Thoracic aorta (tissue), 2 donors: ENCODE measurements at regions not wholly inside any gene's neighbourhood (a gene's known extent, or its start where the extent isn't known, plus 50 kb on each side); places are given as distances from the start of the nearest gene placed in this dataset.

ENCODE experiments used
- ATAC-seq: fragments of 150-250 bp; one replicate; pipeline ENCODE4 v1.8.0; 2017; ENCODE audit warnings: low read depth; ENCODE audit not compliant: insufficient number of reproducible peaks, low FRiP score
- DNase-seq: peaks from one replicate; pipeline ENCODE4 v3.0.0-alpha.2; 2020; ENCODE audit warnings: low spot score
- H3K27ac ChIP-seq, 2 donors: fragments of 200-600 bp; sonication (generic); 1 replicate in 1 of 2; 2 replicates in 1 of 2; pipeline ENCODE4 v1.5.1; 2016; ENCODE audit warnings: mild to moderate bottlenecking in 2 of 2, moderate library complexity in 2 of 2
- H3K27me3 ChIP-seq: fragments of 200-600 bp; sonication (generic); replicated peaks from 2 replicates; pipeline ENCODE4 v1.6.0; 2016; ENCODE audit warnings: mild to moderate bottlenecking; ENCODE audit not compliant: insufficient read depth
- H3K36me3 ChIP-seq: fragments of 200-600 bp; sonication (generic); one replicate; pipeline ENCODE4 v1.5.1; 2016
- H3K4me1 ChIP-seq, 2 donors: fragments of 200-600 bp; sonication (generic); 1 replicate in 1 of 2; 2 replicates in 1 of 2; pipeline versions ENCODE4 v1.5.1 to v1.6.0; 2016; ENCODE audit warnings: low read depth in 2 of 2, mild to moderate bottlenecking in 1 of 2; ENCODE audit not compliant: control insufficient read depth in 1 of 2
- H3K4me3 ChIP-seq: fragments of 200-600 bp; sonication (generic); 2 replicates; pipeline ENCODE4 v1.5.1; 2016; ENCODE audit warnings: mild to moderate bottlenecking
- H3K9me3 ChIP-seq: fragments of 200-600 bp; sonication (generic); 2 replicates; pipeline ENCODE4 v1.5.1; 2016
- TF ChIP-seq, protein P1 (sequence below): fragments of 200-600 bp; sonication (generic); IDR thresholded peaks from one replicate; pipeline ENCODE4 v1.5.1; 2019; ENCODE audit warnings: antibody characterized with exemption

DNA sequence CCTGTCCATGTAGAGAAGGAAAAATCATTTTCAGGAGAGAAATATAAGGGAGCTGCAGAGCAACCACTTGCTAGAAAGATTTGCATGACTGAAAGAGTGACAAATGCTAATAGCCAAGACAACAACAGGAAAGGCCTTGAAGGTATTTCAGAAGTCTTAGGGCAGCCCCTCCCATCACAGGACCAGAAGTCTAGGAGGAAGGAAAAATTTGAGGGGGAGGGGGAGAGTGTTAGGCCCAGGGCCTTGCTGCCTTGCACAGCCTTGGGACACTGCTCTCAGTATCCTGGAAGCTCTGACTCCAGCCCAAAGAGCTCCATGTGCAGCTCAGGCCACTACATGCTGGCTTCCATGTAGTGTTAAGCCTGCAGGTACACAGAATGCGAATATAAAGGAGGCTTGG is 266.9 kb downstream of the GLI2 start:
- no peak overlapping the region for H3K27ac ChIP-seq
- H3K4me3 ChIP-seq, result no peak overlapping the region
- H3K4me1 ChIP-seq, result no peaks in the 10 kb centered on the region
- H3K36me3 ChIP-seq, result no peaks in the 10 kb centered on the region
- DNase-seq, result no peak
- no peak for ATAC-seq
- no peaks in the 10 kb centered on the region for H3K27me3 ChIP-seq
- TF ChIP-seq, protein P1, sequence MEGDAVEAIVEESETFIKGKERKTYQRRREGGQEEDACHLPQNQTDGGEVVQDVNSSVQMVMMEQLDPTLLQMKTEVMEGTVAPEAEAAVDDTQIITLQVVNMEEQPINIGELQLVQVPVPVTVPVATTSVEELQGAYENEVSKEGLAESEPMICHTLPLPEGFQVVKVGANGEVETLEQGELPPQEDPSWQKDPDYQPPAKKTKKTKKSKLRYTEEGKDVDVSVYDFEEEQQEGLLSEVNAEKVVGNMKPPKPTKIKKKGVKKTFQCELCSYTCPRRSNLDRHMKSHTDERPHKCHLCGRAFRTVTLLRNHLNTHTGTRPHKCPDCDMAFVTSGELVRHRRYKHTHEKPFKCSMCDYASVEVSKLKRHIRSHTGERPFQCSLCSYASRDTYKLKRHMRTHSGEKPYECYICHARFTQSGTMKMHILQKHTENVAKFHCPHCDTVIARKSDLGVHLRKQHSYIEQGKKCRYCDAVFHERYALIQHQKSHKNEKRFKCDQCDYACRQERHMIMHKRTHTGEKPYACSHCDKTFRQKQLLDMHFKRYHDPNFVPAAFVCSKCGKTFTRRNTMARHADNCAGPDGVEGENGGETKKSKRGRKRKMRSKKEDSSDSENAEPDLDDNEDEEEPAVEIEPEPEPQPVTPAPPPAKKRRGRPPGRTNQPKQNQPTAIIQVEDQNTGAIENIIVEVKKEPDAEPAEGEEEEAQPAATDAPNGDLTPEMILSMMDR, result no peak
- H3K9me3 ChIP-seq, result no peaks in the 10 kb centered on the region

DNA sequence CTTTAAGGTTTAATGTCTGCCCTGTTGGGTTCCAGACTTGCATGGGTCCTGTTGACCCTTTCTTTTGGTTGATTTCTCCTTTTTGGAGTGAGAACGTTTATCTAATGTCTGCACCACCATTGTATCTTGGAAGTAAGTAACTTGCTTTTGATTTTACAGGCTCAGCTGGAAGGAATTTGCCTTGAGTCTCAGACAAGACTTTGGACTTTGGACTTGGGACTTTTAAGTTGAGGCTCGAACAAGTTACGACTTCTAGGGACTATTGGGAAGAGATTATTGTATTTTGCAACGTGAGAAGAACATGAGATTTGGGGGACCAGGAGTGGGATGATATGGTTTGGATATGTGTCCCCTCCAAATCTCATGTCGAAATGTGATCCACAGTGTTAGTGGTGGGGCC is 267.7 kb downstream of the GLI2 start:
- H3K4me1 ChIP-seq, result no peaks in the 10 kb centered on the region
- no peak for ATAC-seq
- no peaks in the 10 kb centered on the region for H3K36me3 ChIP-seq
- TF ChIP-seq, protein P1, result no peak
- H3K4me3 ChIP-seq, result no peak overlapping the region
- no peaks in the 10 kb centered on the region for H3K9me3 ChIP-seq
- no peak overlapping the region for H3K27ac ChIP-seq
- H3K27me3 ChIP-seq, result no peaks in the 10 kb centered on the region
- DNase-seq, result no peak

DNA sequence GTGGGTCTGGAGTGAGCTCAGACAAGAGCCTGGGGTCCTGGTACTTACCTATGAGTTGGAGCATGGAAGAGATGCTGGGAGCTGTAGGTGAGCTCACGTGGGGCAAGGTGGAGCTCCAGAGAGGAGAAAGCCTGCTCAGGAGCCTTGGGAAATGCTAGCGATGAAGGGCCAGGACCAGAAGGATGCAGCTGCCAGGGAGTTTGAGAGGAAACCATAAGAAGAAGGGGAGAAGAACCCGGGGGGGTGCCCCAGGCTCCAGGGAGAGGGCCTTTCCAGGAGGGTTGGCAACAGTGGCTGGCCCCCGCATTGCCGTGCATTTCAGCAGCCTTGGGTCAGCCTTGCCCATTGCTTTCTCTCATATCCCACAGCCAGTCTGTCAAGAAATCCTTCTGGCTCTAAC is 268.7 kb downstream of the GLI2 start:
- no peak for DNase-seq
- H3K9me3 ChIP-seq, result no peaks in the 10 kb centered on the region

DNA sequence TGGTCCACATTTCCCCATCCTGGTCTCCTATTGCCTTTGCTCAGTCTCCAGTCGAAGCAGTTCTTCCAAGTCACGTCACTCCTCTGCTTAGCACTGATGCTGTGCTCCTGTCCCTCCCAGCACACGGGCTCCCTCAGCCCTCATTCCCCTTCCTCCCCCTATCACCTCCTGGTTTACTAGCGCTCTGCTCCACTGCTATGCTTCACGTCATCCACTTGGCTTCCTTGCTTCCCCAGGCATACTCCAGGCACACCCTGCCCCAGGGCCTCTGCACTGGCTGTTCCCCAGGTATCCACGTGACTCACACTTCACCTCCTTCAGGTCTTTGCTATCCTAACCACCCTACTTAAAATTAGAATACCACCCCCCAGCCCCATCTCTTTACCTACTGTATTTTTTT is 269.3 kb downstream of the GLI2 start:
- Histone ChIP-seq H3K27ac (no peak overlapping the region), H3K4me3 (no peak overlapping the region), H3K36me3 (no peaks in the 10 kb centered on the region), H3K9me3 (no peaks in the 10 kb centered on the region), H3K27me3 (no peaks in the 10 kb centered on the region), H3K4me1 (no peaks in the 10 kb centered on the region)
- ATAC-seq (no peak), DNase-seq (no peak)
- TF ChIP-seq, protein P1, result no peak

More for the DNA sequence above, 268.7 kb downstream of the GLI2 start:
- Histone ChIP-seq H3K27ac (no peak overlapping the region), H3K4me1 (no peaks in the 10 kb centered on the region), H3K36me3 (no peaks in the 10 kb centered on the region), H3K27me3 (no peaks in the 10 kb centered on the region), H3K4me3 (no peak overlapping the region)
- ATAC-seq, result no peak
- TF ChIP-seq, protein P1, result no peak

DNA sequence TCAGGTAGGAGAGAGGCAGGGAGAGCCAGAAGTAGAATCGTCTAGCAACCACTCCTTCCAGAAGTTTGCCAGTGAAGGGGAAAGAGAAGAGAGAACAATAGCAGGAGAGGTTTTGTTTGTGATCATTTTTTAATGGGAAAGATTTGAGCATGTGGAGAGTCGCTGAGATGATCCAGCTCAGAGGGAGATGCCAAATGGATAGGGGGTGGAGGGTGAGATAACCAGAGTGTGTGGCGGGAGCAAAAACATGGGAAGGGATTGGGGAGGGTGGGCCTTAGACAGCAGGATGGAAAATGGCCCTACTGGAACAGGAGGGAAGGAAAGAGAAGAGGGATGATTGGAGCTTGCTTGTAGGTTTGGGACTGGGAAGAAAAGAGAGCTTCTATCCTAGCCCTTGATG is 269.8 kb downstream of the GLI2 start:
- TF ChIP-seq, protein P1, result no peak
- DNase-seq (no peak), ATAC-seq (no peak)
- Histone ChIP-seq H3K9me3 (peaks cover 3% of the 10 kb centered on the region), H3K27me3 (no peaks in the 10 kb centered on the region), H3K27ac (no peak overlapping the region), H3K4me3 (no peak overlapping the region), H3K36me3 (no peaks in the 10 kb centered on the region), H3K4me1 (no peaks in the 10 kb centered on the region)
